ENCODE measurements at regions not wholly inside any gene's neighbourhood (a gene's known extent, or its start where the extent isn't known, plus 50 kb on each side); places are given as distances from the start of the nearest gene placed in this dataset.

- no peak for DNase-seq
Measured at GRCh38 chr1:63046539-63046938, 262.6 kb downstream of the ATG4C start.

GRCh38 chr1:63049135-63049534, 265.2 kb downstream of the ATG4C start:
- no peak for DNase-seq

- no peak for DNase-seq
Measured at GRCh38 chr1:63051356-63051755, 267.4 kb downstream of the ATG4C start.

GRCh38 chr1:63051886-63052285, 268.0 kb downstream of the ATG4C start:
- DNase-seq = no peak

GRCh38 chr1:63054184-63054583, 268.2 kb upstream of the FOXD3 start:
- DNase-seq = no peak

- DNase-seq = no peak
Measured at GRCh38 chr1:63063367-63063766, 259.0 kb upstream of the FOXD3 start.

GRCh38 chr1:63064135-63064534, 258.2 kb upstream of the FOXD3 start:
- no peak for DNase-seq

- DNase-seq = no peak
Measured at GRCh38 chr1:63068626-63069025, 253.7 kb upstream of the FOXD3 start.

- DNase-seq = no peak
Measured at GRCh38 chr1:63069214-63069613, 253.2 kb upstream of the FOXD3 start.

- no peak for DNase-seq
Measured at GRCh38 chr1:63073309-63074306, 248.8 kb upstream of the FOXD3 start.

GRCh38 chr1:63074321-63074720, 248.0 kb upstream of the FOXD3 start:
- DNase-seq = no peak

- DNase-seq = no peak
Measured at GRCh38 chr1:63082766-63083165, 239.6 kb upstream of the FOXD3 start.

- peak; percentile 17 for DNase-seq
Measured at GRCh38 chr1:63087966-63088365, 234.4 kb upstream of the FOXD3 start.

- DNase-seq = no peak
Measured at GRCh38 chr1:63099188-63099587, 223.2 kb upstream of the FOXD3 start.

- DNase-seq = no peak
Measured at GRCh38 chr1:63101336-63101735, 221.0 kb upstream of the FOXD3 start.

GRCh38 chr1:63103682-63104081, 218.7 kb upstream of the FOXD3 start:
- DNase-seq = no peak

- no peak for DNase-seq
Measured at GRCh38 chr1:63107066-63107465, 215.3 kb upstream of the FOXD3 start.

- DNase-seq = no peak
Measured at GRCh38 chr1:63108206-63108605, 214.2 kb upstream of the FOXD3 start.

GRCh38 chr1:63112155-63112900, 210.0 kb upstream of the FOXD3 start:
- DNase-seq = no peak

GRCh38 chr1:63115527-63115926, 206.8 kb upstream of the FOXD3 start:
- no peak for DNase-seq

- DNase-seq = no peak
Measured at GRCh38 chr1:63116016-63116415, 206.4 kb upstream of the FOXD3 start.

- DNase-seq = no peak
Measured at GRCh38 chr1:63119575-63120155, 202.7 kb upstream of the FOXD3 start.

GRCh38 chr1:63122079-63122478, 200.3 kb upstream of the FOXD3 start:
- no peak for DNase-seq
